Small intestine (tissue), 7 donors: ENCODE measurements at regions not wholly inside any gene's neighbourhood (a gene's known extent, or its start where the extent isn't known, plus 50 kb on each side); places are given as distances from the start of the nearest gene placed in this dataset.
"Not testable (repeated sequence)": the region's sequence is repeated elsewhere in the genome, so short reads cannot be mapped to it uniquely, and the experiment has no call there.

Experiments used
- DNase-seq, 2 donors: peaks; one replicate each; pipeline versions ENCODE4 v3.0.0 to v3.0.0-alpha.2; 2013
- FAIRE-seq: peaks from 2 replicates; lab custom pipeline; 2012; peaks lifted over from hg19 to GRCh38; lab: Jason Lieb, UNC
- H3K27ac ChIP-seq, 3 donors: one replicate each; pipeline ENCODE4 v1.5.1; 2013; ENCODE audit warnings: low read length in 2 of 3, mild to moderate bottlenecking in 2 of 3, control low read depth in 1 of 3, inconsistent platforms in 1 of 3, low read depth in 1 of 3, moderate library complexity in 1 of 3
- H3K27me3 ChIP-seq, 3 donors: one replicate each; pipeline ENCODE4 v1.6.1; 2013; ENCODE audit warnings: low read length in 3 of 3, inconsistent platforms in 1 of 3; ENCODE audit not compliant: control insufficient read depth in 3 of 3, insufficient read depth in 3 of 3
- H3K36me3 ChIP-seq, 3 donors: one replicate each; pipeline ENCODE4 v1.6.1; 2013; ENCODE audit warnings: low read length in 3 of 3, inconsistent platforms in 1 of 3, low read depth in 1 of 3, mild to moderate bottlenecking in 1 of 3, moderate library complexity in 1 of 3; ENCODE audit not compliant: control insufficient read depth in 3 of 3, insufficient read depth in 2 of 3
- H3K4me1 ChIP-seq, 3 donors: one replicate each; pipeline ENCODE4 v1.6.1; 2013; ENCODE audit warnings: low read length in 2 of 3, inconsistent platforms in 1 of 3, low read depth in 1 of 3, mild to moderate bottlenecking in 1 of 3, moderate library complexity in 1 of 3; ENCODE audit not compliant: control insufficient read depth in 3 of 3, insufficient read depth in 2 of 3
- H3K4me3 ChIP-seq, 3 donors: one replicate each; pipeline ENCODE4 v1.5.1; 2013; ENCODE audit warnings: low read length in 3 of 3, control low read depth in 1 of 3, inconsistent platforms in 1 of 3, low read depth in 1 of 3, mild to moderate bottlenecking in 1 of 3, moderate library complexity in 1 of 3
- H3K9me3 ChIP-seq, 2 donors: one replicate each; pipeline ENCODE4 v1.6.1; 2013; ENCODE audit warnings: low read depth in 1 of 2, low read length in 1 of 2; ENCODE audit not compliant: control insufficient read depth in 2 of 2, insufficient read depth in 1 of 2
- WGBS, 3 donors: extraction: QIAGEN DNeasy Blood & Tissue Kit; methylation state at CpG; one replicate each; pipeline ENCODE4 v1.1.7; 2013; 5-methylcytosine and 5-hydroxymethylcytosine counted together
- donor health status: healthy with polysubstance abuse.
- donor health status: control.
- donor health status: control.
- donor health status: Bipolar disorder and iron deficiency.
- donor health status: healthy.

DNA sequence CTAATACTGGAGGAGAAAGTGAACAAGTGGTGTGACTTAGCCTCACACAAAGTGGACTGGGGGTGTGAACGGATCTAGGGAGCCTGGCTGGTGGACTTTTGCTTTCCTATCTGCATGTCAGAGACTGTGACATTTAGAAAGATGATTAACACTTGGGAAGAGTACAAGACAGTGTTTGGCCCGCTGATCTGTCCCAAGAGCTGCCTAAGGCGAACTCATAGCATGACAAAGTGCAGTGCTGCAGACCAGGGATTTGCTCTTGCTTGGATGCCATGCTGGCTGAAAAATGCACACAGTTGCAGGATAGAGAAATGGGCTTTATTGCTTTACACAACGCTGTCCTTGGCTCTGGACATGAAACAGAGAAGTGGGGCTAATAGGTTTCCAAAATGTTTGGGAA is 386.0 kb upstream of the MAN1A1 start:
- H3K36me3 ChIP-seq = no peaks in the 10 kb centered on the region
- H3K4me3 ChIP-seq = no peak overlapping the region
- no peak overlapping the region for H3K27ac ChIP-seq
- DNase-seq = no peak
- 57 to 72% (median 68%) methylated on average over 4 of the region's 4 CpGs for WGBS, 3 donors
- no peaks in the 10 kb centered on the region for H3K27me3 ChIP-seq
- H3K4me1 ChIP-seq = no peaks in the 10 kb centered on the region
- no peaks in the 10 kb centered on the region for H3K9me3 ChIP-seq
- no peak for FAIRE-seq

DNA sequence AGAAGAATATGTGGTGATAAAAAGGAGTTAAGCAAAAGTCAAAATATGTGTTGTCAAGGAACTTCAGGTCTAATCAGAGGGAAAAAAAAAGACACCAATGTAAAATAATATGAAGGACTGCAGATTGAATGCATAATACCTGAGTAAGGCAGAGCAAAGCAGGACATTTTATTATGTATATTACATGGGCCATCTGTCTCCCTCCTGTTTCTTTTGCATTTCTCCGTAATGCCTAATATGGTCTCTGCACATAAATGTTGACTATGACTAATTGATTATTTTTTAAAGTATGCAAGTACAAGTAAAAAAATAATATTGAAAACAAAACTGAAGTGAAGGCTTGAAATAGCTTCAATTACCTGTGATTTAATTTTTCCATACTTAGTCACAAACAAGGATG is 384.7 kb upstream of the MAN1A1 start:
- Histone ChIP-seq H3K36me3 (no peaks in the 10 kb centered on the region), H3K4me3 (no peak overlapping the region), H3K27ac (no peak overlapping the region), H3K27me3 (no peaks in the 10 kb centered on the region), H3K4me1 (no peaks in the 10 kb centered on the region), H3K9me3 (no peaks in the 10 kb centered on the region)
- FAIRE-seq (no peak), DNase-seq (no peak)
- WGBS, 3 donors = 90 to 100% (median 93%) methylated on average over 1 of the region's 1 CpG

DNA sequence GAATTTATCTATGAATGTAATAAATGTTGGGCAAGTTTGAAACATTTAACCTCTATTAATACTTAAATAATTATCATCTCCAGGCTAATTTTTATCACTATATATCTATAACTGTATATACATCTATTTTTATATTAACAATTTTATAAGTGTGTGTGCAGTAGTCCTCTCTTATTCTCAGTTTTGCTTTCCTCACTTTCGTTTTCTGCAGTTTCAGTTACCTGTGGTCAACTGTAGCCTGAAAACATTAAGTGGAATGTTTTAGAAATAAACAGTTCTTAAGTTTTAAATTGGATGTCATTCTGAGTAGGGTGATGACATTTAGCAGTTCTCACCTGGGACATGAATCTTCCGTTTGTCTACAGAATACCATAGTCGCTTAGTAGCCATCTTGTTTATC is 379.4 kb upstream of the MAN1A1 start:
- no peaks in the 10 kb centered on the region for H3K36me3 ChIP-seq
- no peak for DNase-seq
- no peak overlapping the region for H3K27ac ChIP-seq
- no peak overlapping the region for H3K4me3 ChIP-seq
- no peaks in the 10 kb centered on the region for H3K4me1 ChIP-seq
- no peaks in the 10 kb centered on the region for H3K27me3 ChIP-seq
- H3K9me3 ChIP-seq = no peaks in the 10 kb centered on the region
- WGBS, 3 donors = 68 to 76% (median 71%) methylated on average over 3 of the region's 3 CpGs
- FAIRE-seq = peak; percentile 68

DNA sequence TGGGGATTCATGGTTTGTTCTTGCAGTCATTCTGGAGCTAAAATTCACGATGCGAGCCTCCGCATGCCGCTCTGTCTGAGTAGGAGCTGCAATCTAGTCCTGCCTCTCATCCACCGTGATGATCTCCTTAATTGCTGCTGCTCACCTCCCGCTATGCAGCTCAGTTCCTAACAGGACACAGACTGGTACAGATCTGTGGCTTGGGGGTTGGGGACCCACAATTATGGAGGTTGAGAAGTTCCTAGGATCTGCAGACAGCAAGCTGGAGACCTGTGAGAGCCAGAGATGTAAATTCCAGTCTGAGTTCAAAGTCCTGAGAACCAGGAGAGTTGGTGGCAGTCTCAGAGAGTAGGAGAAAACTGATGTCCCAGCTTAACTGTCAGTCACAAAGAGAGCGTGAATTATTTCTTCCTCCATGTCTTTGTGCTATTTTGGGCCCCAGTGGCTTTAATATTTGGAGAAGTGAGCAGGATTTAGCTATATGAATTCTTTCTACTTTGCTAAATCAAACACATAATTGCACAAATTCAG is 378.7 kb upstream of the MAN1A1 start:
- H3K4me1 ChIP-seq = no peaks in the 10 kb centered on the region
- no peak overlapping the region for H3K27ac ChIP-seq
- H3K9me3 ChIP-seq = no peaks in the 10 kb centered on the region
- no peak for FAIRE-seq
- 79 to 92% (median 82%) methylated on average over 7 of the region's 7 CpGs for WGBS, 3 donors
- H3K4me3 ChIP-seq = no peak overlapping the region
- H3K27me3 ChIP-seq = no peaks in the 10 kb centered on the region
- no peaks in the 10 kb centered on the region for H3K36me3 ChIP-seq
- peak in 1 of 2 donors; percentile 27 for DNase-seq

DNA sequence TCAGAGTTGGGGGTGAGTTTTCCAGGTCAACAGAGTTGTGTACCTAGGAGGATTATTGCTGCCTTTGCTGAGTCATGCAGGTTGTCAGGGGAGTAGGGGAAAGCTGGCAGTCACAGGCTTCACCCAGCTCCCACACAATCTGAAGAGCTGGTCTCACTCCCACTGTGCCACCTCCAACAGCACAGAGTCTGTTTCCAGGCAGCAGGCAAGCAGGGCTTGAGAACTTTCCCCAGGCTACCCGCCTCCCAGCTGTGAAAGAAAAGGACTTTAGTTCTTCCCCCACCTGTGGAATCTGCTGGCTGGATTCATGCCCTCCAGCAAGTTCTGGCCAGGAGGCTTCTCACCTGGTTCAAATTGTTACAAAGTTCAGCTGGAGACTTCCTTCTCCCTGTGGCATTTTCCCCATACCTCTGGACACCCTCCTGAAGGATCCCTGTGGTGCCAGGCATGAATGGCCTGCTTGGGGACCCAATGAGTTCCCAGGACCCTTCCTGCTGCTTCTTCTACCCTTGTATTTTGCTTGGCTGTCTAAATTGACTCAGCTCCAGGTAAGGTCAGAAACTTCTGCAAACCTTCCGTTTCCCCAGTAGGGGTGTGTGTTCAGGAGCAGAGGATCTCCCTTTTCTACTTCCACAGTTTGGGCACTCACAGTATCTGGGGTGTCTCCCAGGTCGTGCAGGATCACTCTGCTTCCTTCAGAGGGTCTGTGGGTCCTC is 378.1 kb upstream of the MAN1A1 start:
- FAIRE-seq = no peak
- H3K27ac ChIP-seq = no peak overlapping the region
- DNase-seq = peak in 1 of 2 donors; percentile 58

DNA sequence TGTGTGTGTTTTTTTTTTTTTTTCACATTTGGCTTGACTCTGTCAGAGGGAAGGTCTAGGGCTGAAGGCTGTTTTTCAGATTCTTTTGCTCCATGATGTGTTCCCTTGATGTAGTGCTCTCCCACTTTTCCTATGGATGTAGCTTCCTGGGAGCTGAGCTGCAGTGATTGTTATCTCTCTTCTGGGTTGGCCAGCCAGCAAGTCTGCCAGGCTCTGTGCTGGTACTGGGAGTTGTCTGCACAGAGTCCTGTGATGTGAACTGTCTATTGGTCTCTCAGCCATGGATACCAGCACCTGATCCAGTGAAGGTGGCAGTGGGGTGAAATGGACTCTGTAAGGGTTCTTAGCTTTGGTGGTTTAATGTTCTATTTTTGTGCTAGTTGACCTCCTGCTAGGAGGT is 377.4 kb upstream of the MAN1A1 start:
- FAIRE-seq, H3K27ac ChIP-seq, H3K4me3 ChIP-seq, H3K27me3 ChIP-seq, H3K4me1 ChIP-seq, H3K9me3 ChIP-seq, H3K36me3 ChIP-seq, DNase-seq: not testable (repeated sequence)

More for the DNA sequence above, 378.1 kb upstream of the MAN1A1 start:
- H3K4me1 ChIP-seq = no peaks in the 10 kb centered on the region
- H3K36me3 ChIP-seq = no peaks in the 10 kb centered on the region
- no peaks in the 10 kb centered on the region for H3K9me3 ChIP-seq
- WGBS, 3 donors = 20 to 69% (median 26%) methylated on average over 3 of the region's 3 CpGs
- H3K27me3 ChIP-seq = no peaks in the 10 kb centered on the region
- no peak overlapping the region for H3K4me3 ChIP-seq

DNA sequence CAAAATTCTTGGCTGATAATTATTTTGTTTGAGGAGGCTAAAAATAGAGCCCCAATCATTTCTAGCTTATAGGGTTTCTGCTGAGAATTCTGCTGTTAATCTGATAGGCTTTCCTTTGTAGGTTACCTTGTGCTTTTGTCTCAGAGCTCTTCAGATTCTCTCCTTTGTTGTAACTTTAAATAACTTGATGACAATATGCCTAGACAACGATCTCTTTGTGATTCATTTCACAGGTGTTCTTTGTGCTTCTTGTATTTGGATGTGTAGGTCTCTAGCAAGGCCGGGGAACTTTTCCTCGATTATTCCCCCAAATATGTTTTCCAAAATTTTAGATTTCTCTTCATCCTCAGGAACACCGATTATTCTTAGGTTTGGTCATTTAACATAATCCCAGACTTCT is 376.5 kb upstream of the MAN1A1 start:
- WGBS, 3 donors = 75 to 87% (median 85%) methylated on average over 4 of the region's 4 CpGs

DNA sequence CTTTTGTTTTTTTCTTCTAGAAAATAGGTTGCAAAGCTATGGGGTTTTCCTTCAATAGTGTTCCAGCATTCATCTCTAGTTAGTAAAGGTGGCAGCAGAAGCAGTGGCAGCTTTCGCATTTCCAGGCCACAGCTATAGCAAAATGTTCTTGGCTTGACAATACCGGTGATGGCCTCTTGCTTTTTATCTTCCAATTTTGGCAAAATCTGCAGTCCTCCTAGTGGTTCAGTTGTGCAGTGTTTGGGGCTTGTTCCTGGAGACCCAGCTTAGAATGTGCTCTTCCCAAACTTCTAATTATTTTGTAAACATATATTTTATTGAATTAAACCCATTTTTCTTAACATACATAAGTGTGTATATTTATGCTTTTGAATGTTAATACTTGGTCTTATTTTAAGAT is 370.6 kb upstream of the MAN1A1 start:
- Histone ChIP-seq H3K9me3 (no peaks in the 10 kb centered on the region), H3K4me3 (no peak overlapping the region), H3K4me1 (no peaks in the 10 kb centered on the region), H3K27me3 (no peaks in the 10 kb centered on the region), H3K27ac (no peak overlapping the region), H3K36me3 (no peaks in the 10 kb centered on the region)
- no peak for FAIRE-seq
- DNase-seq = no peak
- WGBS, 3 donors = 87 to 97% (median 92%) methylated on average over 2 of the region's 2 CpGs

More for the DNA sequence above, 376.5 kb upstream of the MAN1A1 start:
- no peak for DNase-seq
- no peak for FAIRE-seq
- Histone ChIP-seq H3K27me3 (no peaks in the 10 kb centered on the region), H3K4me3 (no peak overlapping the region), H3K36me3 (no peaks in the 10 kb centered on the region), H3K27ac (no peak overlapping the region), H3K4me1 (no peaks in the 10 kb centered on the region), H3K9me3 (no peaks in the 10 kb centered on the region)

DNA sequence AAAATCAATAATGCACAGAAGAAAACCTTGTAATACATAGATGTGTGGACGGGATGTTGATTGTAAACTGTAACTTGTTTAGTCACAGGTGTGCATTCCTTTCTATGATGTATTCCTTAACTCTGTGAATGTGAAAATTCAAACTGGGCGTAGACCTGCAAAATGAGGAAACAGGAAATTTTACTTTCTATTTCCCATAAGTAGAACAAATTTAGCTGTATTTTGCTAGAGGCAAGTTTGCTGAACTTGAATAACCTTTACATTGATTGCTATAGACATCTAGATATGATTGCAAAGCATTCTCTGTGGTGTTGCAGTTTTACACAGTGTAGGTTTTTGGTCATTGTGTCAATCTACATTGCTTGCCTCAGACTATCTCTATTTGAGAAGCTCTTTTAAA is 368.4 kb upstream of the MAN1A1 start:
- no peaks in the 10 kb centered on the region for H3K4me1 ChIP-seq
- H3K36me3 ChIP-seq = no peaks in the 10 kb centered on the region
- no peak for FAIRE-seq
- DNase-seq = no peak
- WGBS, 3 donors = 52 to 57% (median 53%) methylated on average over 2 of the region's 2 CpGs
- H3K27me3 ChIP-seq = no peaks in the 10 kb centered on the region
- no peak overlapping the region for H3K4me3 ChIP-seq
- H3K27ac ChIP-seq = no peak overlapping the region
- no peaks in the 10 kb centered on the region for H3K9me3 ChIP-seq
